ENCODE measurements at regions not wholly inside any gene's neighbourhood (a gene's known extent, or its start where the extent isn't known, plus 50 kb on each side); places are given as distances from the start of the nearest gene placed in this dataset.

DNA sequence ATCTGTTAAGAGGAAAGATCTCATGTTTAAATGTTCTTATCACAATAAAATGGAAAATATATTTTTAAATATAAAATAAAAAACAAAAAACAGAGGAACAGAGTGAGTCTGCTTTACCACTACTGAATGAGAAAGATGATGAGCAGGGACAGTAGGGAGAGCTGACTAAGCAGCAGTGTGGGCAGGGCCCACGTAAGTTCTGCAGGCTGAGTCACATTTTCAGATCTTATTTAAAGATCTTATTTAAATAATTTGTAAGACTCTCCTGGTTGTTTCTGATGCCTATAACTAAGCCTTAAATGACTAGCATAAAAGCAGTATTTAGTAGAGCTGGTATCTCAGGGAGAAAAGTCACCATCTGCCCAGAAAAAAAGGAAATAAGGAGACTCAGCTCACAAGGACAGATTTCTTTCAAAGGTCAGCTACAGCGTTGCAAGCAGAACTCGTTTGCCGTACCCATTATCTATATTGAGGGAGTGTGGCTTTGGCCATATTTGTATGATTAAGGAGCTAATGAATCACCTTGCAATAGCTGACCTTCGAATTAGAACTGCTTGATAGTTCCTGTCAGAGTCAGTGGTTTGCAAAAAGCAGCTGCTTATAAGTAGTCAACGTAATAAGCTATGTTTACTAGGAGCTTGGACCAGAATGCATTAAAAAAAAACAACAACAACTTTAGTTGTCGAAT lies 322.1 kb upstream of the CHAC2 start:
- DNase-seq, result no peak

GRCh38 chr2:53442783-53443182 lies 324.8 kb upstream of the CHAC2 start:
- no peak for DNase-seq

DNA sequence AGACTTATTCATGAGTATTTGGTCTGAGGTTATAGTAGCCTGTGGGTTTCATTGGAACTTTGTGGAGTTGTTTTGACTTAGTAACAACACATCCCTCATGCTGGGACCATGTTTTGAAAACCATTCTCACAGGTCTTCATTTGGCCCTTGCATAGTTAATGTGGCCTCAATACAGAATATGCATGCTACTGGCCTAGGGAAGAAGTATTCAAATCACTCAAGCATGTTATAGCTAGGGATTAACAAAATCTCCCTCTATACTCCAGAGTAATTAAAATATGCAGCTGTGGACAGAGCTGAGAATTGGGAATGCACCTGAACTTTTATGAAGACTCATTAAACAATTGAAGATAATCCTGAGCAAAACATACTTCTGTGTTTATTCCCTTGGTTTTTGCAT lies 325.5 kb upstream of the CHAC2 start:
- DNase-seq, result no peak

GRCh38 chr2:53438692-53439091 lies 328.9 kb upstream of the CHAC2 start:
- no peak for DNase-seq

- no peak for DNase-seq
Measured at GRCh38 chr2:53438100-53438499, 329.5 kb upstream of the CHAC2 start.

GRCh38 chr2:53437371-53437770 lies 330.2 kb upstream of the CHAC2 start:
- no peak for DNase-seq

GRCh38 chr2:53436882-53437281 lies 330.7 kb upstream of the CHAC2 start:
- no peak for DNase-seq

GRCh38 chr2:53435610-53436009 lies 332.0 kb upstream of the CHAC2 start:
- DNase-seq, result no peak

GRCh38 chr2:53434466-53434865 lies 333.1 kb upstream of the CHAC2 start:
- DNase-seq, result no peak

DNA sequence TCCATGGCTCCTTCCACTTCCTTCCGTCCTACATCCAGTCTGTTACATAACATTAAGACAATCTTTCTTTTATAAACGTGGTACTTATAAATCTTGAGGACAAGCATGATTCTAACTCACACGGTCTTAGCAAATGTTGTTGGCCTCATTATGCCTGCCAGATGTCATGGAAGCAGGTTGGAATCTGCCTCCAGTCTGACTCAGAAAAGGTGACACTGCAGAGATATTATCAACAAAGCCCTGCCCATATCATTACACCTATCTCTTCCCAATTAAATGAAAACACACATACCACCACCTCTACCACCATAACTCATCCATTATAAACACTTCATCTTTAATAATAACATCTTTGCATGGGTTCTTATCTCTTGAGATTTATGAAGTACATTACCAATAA lies 334.7 kb upstream of the CHAC2 start:
- no peak for DNase-seq

- DNase-seq, result peak; percentile 8
Measured at GRCh38 chr2:53429901-53430300, 337.7 kb upstream of the CHAC2 start.

DNA sequence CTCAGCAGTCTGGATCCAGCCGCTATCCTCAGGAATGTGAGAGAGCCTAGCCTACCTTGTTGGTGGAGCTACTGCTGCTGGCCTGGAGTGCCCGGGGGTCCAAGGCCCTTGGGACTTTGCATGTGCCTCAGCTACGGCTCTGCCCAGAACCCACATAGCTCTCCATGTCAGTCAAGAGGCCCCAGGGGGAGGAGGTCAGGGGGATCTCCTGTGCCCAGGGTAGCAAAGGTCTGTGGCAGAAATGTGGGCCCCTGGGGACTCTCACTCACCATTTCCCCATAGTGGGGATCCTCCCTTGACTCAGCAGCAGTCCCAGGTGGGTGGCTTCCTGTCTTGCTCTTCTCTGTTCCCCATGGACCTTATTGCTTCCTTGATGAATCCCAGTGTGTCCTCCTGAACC lies 342.7 kb upstream of the CHAC2 start:
- no peak for DNase-seq

GRCh38 chr2:53423465-53423864 lies 344.1 kb upstream of the CHAC2 start:
- no peak for DNase-seq

DNA sequence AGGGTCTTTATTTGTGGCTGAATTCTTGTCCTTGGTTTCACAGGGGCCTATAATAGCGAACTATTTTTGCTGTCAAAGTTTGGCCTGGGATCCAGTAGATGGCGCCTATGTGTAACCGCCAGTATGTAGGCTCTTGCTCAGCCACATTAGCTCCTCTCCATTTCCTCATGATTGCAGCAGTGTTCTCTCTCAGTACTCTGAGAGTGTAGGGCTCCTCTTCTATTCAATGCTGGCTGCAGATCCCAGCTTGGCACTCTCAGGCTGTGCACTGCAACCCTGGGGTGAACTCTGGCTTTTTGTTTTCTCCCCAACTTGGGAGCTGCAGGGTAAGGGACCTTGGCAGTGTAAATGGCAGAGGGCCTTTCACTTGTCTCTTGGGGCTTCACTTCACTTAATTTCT lies 344.6 kb upstream of the CHAC2 start:
- no peak for DNase-seq

- no peak for DNase-seq
Measured at GRCh38 chr2:53417385-53417784, 350.2 kb upstream of the CHAC2 start.

GRCh38 chr2:53407363-53408080 lies 360.1 kb upstream of the CHAC2 start:
- no peak for DNase-seq

DNA sequence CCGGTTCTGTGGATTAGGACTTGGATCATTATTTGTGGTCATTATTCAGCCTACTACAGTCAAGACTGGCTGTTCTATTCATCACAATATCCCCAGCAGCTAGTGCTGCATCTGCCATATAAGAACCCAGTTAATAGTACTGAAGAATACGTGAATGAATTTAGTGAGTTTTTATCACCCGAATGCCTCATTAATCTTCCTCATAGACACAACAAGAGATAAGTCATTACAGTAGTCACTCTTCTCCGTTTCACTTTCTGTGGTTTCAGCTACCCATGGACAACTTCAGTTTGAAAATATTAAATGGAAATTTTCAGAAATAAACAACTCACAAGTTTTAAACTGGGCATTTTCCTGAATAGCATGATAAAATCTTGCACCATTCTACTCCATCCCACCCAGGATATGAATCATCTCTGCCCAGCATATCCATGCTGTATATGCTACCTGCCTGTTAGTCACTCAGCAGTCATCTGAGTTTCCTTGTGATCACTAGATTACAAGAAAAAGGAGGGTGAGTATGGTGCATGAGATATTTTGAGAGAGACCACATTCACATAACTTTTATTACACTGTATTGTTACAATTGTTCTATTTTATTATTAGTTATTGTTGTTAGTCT lies 363.7 kb upstream of the CHAC2 start:
- no peak for DNase-seq

DNA sequence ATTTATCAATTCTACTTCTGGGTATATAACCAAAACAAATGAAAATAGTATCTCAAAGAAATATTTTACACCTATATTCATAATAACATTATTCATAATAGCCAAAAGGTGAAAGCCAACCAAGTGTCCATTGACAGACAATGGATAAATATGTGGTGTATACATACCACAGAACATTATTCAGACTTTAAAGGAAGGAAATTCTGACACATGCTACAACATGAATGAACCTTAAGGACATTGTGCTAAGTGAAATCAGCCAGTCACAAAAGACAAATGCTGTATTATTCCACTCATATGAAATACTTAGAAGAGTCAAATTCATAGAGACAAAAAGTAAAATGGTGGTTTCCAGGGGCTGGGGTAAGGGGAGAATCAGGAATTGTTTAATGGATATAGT lies 370.5 kb upstream of the CHAC2 start:
- no peak for DNase-seq

GRCh38 chr2:53381271-53381670 lies 386.3 kb upstream of the CHAC2 start:
- DNase-seq, result no peak

DNA sequence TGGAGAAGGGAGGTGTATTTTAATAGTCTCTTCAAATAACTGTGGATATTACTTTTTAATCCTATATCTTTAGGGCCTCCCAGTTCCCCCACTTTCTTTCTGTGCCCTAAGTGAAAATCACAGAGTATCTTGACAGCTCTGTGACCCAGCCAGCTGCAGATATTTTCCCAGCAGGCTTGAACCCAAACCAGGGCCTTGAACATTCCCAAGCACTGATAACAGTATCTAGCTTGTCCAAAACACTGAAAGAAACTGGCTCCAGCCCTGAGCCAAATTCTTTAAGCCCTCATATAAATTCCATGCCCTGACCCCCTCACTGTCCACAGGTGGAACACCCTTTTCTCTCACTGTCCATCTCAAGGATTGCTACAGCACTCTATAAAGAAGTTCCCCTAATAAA lies 388.1 kb upstream of the CHAC2 start:
- DNase-seq, result no peak

DNA sequence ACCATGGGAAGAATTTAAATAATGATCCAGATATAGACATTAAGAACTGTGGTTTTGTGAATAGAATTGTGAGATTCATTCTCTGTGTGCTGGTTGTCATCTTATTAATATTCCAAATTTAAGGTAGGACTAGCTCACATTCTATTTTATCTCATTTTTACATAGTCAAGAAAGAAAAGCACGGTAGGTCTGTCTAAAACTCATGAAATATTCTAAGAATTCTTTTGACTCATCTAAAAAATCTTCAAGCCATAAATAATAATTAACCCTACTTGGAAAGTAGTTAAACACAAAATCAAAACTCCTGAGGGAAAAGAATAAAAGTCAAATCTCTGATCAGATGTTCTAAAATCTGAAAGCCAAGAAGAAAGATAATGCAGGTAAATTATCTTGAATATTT lies 388.8 kb upstream of the CHAC2 start:
- no peak for DNase-seq

DNA sequence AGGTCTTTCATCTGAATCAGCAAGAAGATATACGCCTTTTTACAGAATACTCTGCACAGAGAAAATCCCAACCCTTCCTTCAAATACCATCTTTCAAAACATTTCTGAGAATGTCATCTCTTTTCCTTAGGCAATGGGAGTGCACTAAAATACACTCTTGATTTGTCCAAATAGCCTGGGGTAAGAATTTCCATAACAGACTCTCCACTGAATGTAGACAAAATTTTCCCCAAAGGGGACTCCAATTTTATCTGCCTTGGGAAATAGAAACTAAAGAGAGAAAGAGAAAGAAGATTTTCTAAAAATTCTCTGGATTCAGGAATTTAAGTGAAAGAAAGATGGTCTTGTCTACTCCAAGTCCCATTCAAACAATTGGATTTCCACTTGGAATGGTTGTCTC lies 394.5 kb upstream of the CHAC2 start:
- no peak for DNase-seq

DNA sequence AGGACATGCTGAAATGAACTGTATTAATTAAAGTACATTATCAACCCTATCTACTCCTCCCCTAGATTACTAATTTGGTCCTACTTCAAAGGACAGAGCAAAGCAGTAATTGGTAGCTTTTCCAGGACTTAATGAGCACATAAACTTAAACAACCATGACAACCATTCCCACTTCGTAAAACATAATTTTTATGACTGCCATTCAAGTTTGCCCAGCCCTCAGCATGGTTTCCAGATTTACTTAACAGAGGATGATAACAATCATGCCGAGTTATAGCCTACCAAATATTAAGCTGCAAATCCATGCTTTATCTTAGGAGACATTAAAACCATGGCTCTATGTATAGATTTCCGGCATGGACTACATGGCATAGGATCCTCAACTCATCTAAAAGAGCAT lies 401.1 kb upstream of the CHAC2 start:
- DNase-seq, result no peak

- DNase-seq, result no peak
Measured at GRCh38 chr2:53362934-53363333, 404.7 kb upstream of the CHAC2 start.
